ENCODE measurements at regions not wholly inside any gene's neighbourhood (a gene's known extent, or its start where the extent isn't known, plus 50 kb on each side); places are given as distances from the start of the nearest gene placed in this dataset.

GRCh38 chr19:31538879-31539278, 189.6 kb upstream of the TSHZ3 start:
- TF ChIP-seq CTCF (IDR thresholded peaks at IDR 0.05; ENCODE audit: low read depth, low read length) = no peak
- TF ChIP-seq EZH2phosphoT487 (IDR thresholded peaks at IDR 0.05; ENCODE audit: low read depth) = no peak

All from OCI-LY3 (cell line).